ENCODE measurements at regions not wholly inside any gene's neighbourhood (a gene's known extent, or its start where the extent isn't known, plus 50 kb on each side); places are given as distances from the start of the nearest gene placed in this dataset.

GRCh38 chr1:219031809-219032208, 141.9 kb upstream of the LYPLAL1 start:
- TF ChIP-seq POLR2A (IDR thresholded peaks at IDR 0.05) (no peak), CTCF (IDR thresholded peaks at IDR 0.05) (no peak)

All from uterus (tissue), 2 donors.